Endothelial cell of umbilical vein (primary cell): ENCODE measurements at regions not wholly inside any gene's neighbourhood (a gene's known extent, or its start where the extent isn't known, plus 50 kb on each side); places are given as distances from the start of the nearest gene placed in this dataset.

Experiments used
- BruUV-seq: library from RNA; stranded (reverse); fragments of 400-500 nt; replicated peaks from 2 replicates; lab custom pipeline; 2021; lab: Mats Ljungman, UMichigan
- CTCF ChIA-PET: fragments of 300-600, 350-600 bp; sonication (Branson Sonifier 250); formaldehyde crosslinking; loops from one replicate; lab custom pipeline; 2021; ENCODE audit warnings: antibody characterized with exemption, inconsistent platforms; lab: Charles Lee
- POLR2A ChIA-PET: fragments of 300-600, 350-600 bp; sonication (Branson Sonifier 250); formaldehyde crosslinking; loops from one replicate; lab custom pipeline; 2021; ENCODE audit warnings: antibody characterized with exemption, inconsistent platforms; lab: Charles Lee
- DNase-seq: peaks from one replicate; pipeline ENCODE4 v3.0.0-alpha.2; 2011; ENCODE audit warnings: low read depth, low spot score
- FAIRE-seq: peaks from 2 replicates; lab custom pipeline; 2011; peaks lifted over from hg19 to GRCh38; lab: Jason Lieb, UNC
- H2AFZ ChIP-seq: 2 replicates; pipeline ENCODE4 v1.6.0; 2012; ENCODE audit warnings: low read depth, low read length, control low read depth, inconsistent platforms
- H3K27ac ChIP-seq: 2 replicates; pipeline ENCODE4 v1.5.1; 2011; ENCODE audit warnings: low read depth, mild to moderate bottlenecking, control low read depth, low read length, moderate library complexity; ENCODE audit not compliant: insufficient read depth
- H3K27me3 ChIP-seq, 2 experiments: 2 replicates each; pipeline versions ENCODE4 v1.6.0 to v1.6.1; 2011; ENCODE audit warnings: low read length in 2 of 2, mixed read lengths in 1 of 2; ENCODE audit not compliant: control insufficient read depth in 2 of 2, insufficient read depth in 2 of 2
- H3K36me3 ChIP-seq, 2 experiments: 2 replicates in 1 of 2; 3 replicates in 1 of 2; pipeline ENCODE4 v1.5.1; 2011; ENCODE audit warnings: low read length in 2 of 2, mild to moderate bottlenecking in 1 of 2, moderate library complexity in 1 of 2; ENCODE audit not compliant: control insufficient read depth in 2 of 2, insufficient read depth in 2 of 2; ENCODE audit errors: extremely low read depth in 1 of 2
- H3K4me1 ChIP-seq: 3 replicates; pipeline ENCODE4 v1.5.1; 2011; ENCODE audit warnings: mild to moderate bottlenecking, low read length; ENCODE audit not compliant: control insufficient read depth, insufficient read depth; ENCODE audit errors: extremely low read depth
- H3K4me2 ChIP-seq: 2 replicates; pipeline ENCODE4 v1.6.1; 2011; ENCODE audit warnings: low read length, control low read depth, mixed read lengths; ENCODE audit not compliant: insufficient read depth
- H3K4me3 ChIP-seq, 3 experiments: fragments of 200-600 bp in 1 of 3; sonication (generic), shearing (Covaris generic) in 1 of 3; replicated peaks in 1 of 3; 2 replicates each; pipeline ENCODE4 v1.5.1; 2011 to 2016; ENCODE audit warnings: control low read depth in 3 of 3, low read length in 3 of 3, mild to moderate bottlenecking in 2 of 3, inconsistent platforms in 1 of 3, low read depth in 1 of 3, moderate library complexity in 1 of 3; ENCODE audit not compliant: insufficient read depth in 1 of 3
- H3K79me2 ChIP-seq: 2 replicates; pipeline ENCODE4 v1.6.0; 2012; ENCODE audit warnings: low read length, inconsistent platforms; ENCODE audit not compliant: control insufficient read depth, insufficient read depth
- H3K9ac ChIP-seq: replicated peaks from 2 replicates; pipeline ENCODE3; 2011; ENCODE audit warnings: low read length, control low read depth; ENCODE audit not compliant: insufficient read depth; ENCODE audit errors: extremely low read depth
- H3K9me1 ChIP-seq: replicated peaks from 3 replicates; pipeline ENCODE4 v1.6.0; 2011; ENCODE audit warnings: mild to moderate bottlenecking, low read length; ENCODE audit not compliant: control insufficient read depth, insufficient read depth; ENCODE audit errors: extremely low read depth
- H3K9me3 ChIP-seq: replicated peaks from 2 replicates; pipeline ENCODE4 v1.5.1; 2012; ENCODE audit warnings: low read length, inconsistent platforms; ENCODE audit not compliant: control insufficient read depth, insufficient read depth
- H4K20me1 ChIP-seq: replicated peaks from 2 replicates; pipeline ENCODE3; 2011; ENCODE audit warnings: mild to moderate bottlenecking, low read length; ENCODE audit not compliant: control insufficient read depth, insufficient read depth; ENCODE audit errors: extremely low read depth
- CTCF ChIP-seq, 2 donors: IDR thresholded peaks; 1 replicate in 1 of 2; 2 replicates in 1 of 2; pipeline ENCODE4 v1.5.1; 2011; ENCODE audit warnings: low read length in 2 of 2, mild to moderate bottlenecking in 2 of 2, moderate library complexity in 2 of 2, control low read depth in 1 of 2, inconsistent platforms in 1 of 2, low read depth in 1 of 2; ENCODE audit not compliant: insufficient read depth in 1 of 2; ENCODE audit errors: extremely low read depth in 1 of 2
- EZH2 ChIP-seq: IDR thresholded peaks from 2 replicates; pipeline ENCODE4 v1.6.1; 2012; ENCODE audit warnings: borderline replicate concordance, low read depth, mild to moderate bottlenecking, moderate library complexity, low read length, inconsistent platforms; ENCODE audit not compliant: severe bottlenecking
- FOS ChIP-seq: IDR thresholded peaks from 2 replicates; pipeline ENCODE4 v1.6.1; 2011; ENCODE audit warnings: mild to moderate bottlenecking, low read length, moderate library complexity, borderline replicate concordance; ENCODE audit not compliant: insufficient read depth
- GATA2 ChIP-seq: IDR thresholded peaks from 2 replicates; pipeline ENCODE4 v1.7.0; 2011; ENCODE audit warnings: low read depth, mild to moderate bottlenecking, moderate library complexity, mixed read lengths, low read length; ENCODE audit not compliant: insufficient read length, insufficient read depth
- JUN ChIP-seq: IDR thresholded peaks from 2 replicates; pipeline ENCODE4 v1.6.1; 2011; ENCODE audit warnings: borderline replicate concordance, low read depth; ENCODE audit not compliant: insufficient read length, insufficient read depth
- MAX ChIP-seq: IDR thresholded peaks from 2 replicates; pipeline ENCODE4 v1.6.1; 2011; ENCODE audit not compliant: insufficient read depth, insufficient read length
- MYC ChIP-seq: IDR thresholded peaks from one replicate; pipeline ENCODE4 v1.6.1; 2011; ENCODE audit warnings: mild to moderate bottlenecking, low read depth, low read length
- POLR2A ChIP-seq: IDR thresholded peaks from 2 replicates; pipeline ENCODE4 v1.6.1; 2012; ENCODE audit warnings: low read depth, mild to moderate bottlenecking, control low read depth, low read length
- POLR2AphosphoS5 ChIP-seq: IDR thresholded peaks from 2 replicates; pipeline ENCODE4 v1.6.1; 2012; ENCODE audit warnings: low read depth, mild to moderate bottlenecking, control low read depth, low read length, moderate library complexity; ENCODE audit not compliant: insufficient read depth
- dilution Hi-C: fragments of 300-500 bp; cut with MboI; formaldehyde crosslinking; loops from one replicate; pipeline ENCODE4 v1.15.0; 2019; ENCODE audit warnings: low sequenced_read_pairs; ENCODE audit not compliant: extremely low pct_ligation_motif_present
- intact Hi-C: fragments of 100-400 bp; cut with micrococcal nuclease; formaldehyde crosslinking; loops from one replicate; pipeline ENCODE4 v1.10.0; 2022

- Histone ChIP-seq H3K27me3 (no peaks in the 10 kb centered on the region), H3K4me1 (no peaks in the 10 kb centered on the region), H3K4me3 (no peak overlapping the region), H3K9me3 (no peaks in the 10 kb centered on the region), H4K20me1 (no peaks in the 10 kb centered on the region), H3K9ac (no peak overlapping the region), H3K4me2 (no peak overlapping the region), H3K9me1 (no peaks in the 10 kb centered on the region), H2AFZ (no peak overlapping the region), H3K36me3 (no peaks in the 10 kb centered on the region), H3K27ac (no peak overlapping the region), H3K79me2 (no peaks in the 10 kb centered on the region)
- intact Hi-C loops (no loop called here), dilution Hi-C loops (no loop called here)
- TF ChIP-seq CTCF (IDR thresholded peaks at IDR 0.05; ENCODE audit: extremely low read depth in 1 of 2, insufficient read depth in 1 of 2, low read depth in 1 of 2, low read length in 2 of 2) (no peak), MAX (no peak), JUN (no peak), EZH2 (no peak), MYC (no peak), POLR2A (no peak), GATA2 (no peak)
- no TSS peak for BruUV-seq
- ChIA-PET CTCF (no interaction called here), POLR2A (no interaction called here)
- no peak for FAIRE-seq
- DNase-seq: no peak
Observed at GRCh38 chr11:92322225-92322624, 97.6 kb downstream of the FAT3 start.

- no peaks in the 10 kb centered on the region for H3K79me2 ChIP-seq
- no peaks in the 10 kb centered on the region for H3K4me1 ChIP-seq
- FAIRE-seq (no peak), DNase-seq (no peak)
- H3K27ac ChIP-seq: no peak overlapping the region
- no peaks in the 10 kb centered on the region for H4K20me1 ChIP-seq
- dilution Hi-C loops (no loop called here), intact Hi-C loops (no loop called here)
- TF ChIP-seq GATA2: no peak
- TF ChIP-seq EZH2: no peak
- no peak for TF ChIP-seq MYC
- no peak for TF ChIP-seq POLR2A
- TF ChIP-seq FOS: no peak
- no peak for TF ChIP-seq MAX
- no peak for TF ChIP-seq JUN
- TF ChIP-seq POLR2AphosphoS5: no peak
- TF ChIP-seq CTCF (IDR thresholded peaks at IDR 0.05; ENCODE audit: extremely low read depth in 1 of 2, insufficient read depth in 1 of 2, low read depth in 1 of 2, low read length in 2 of 2): no peak
- no peak overlapping the region for H2AFZ ChIP-seq
- no peaks in the 10 kb centered on the region for H3K36me3 ChIP-seq
- POLR2A ChIA-PET: no interaction called here
- no TSS peak for BruUV-seq
- H3K9me1 ChIP-seq: no peaks in the 10 kb centered on the region
- H3K4me2 ChIP-seq: no peak overlapping the region
- CTCF ChIA-PET: no interaction called here
- H3K27me3 ChIP-seq: no peaks in the 10 kb centered on the region
- H3K9ac ChIP-seq: no peak overlapping the region
- no peaks in the 10 kb centered on the region for H3K9me3 ChIP-seq
- H3K4me3 ChIP-seq: no peak overlapping the region
Observed at GRCh38 chr11:92324890-92325289, 100.3 kb downstream of the FAT3 start.
